ENCODE measurements at regions not wholly inside any gene's neighbourhood (a gene's known extent, or its start where the extent isn't known, plus 50 kb on each side); places are given as distances from the start of the nearest gene placed in this dataset.

- intact Hi-C loops (cut with micrococcal nuclease; ENCODE audit: unreplicated experiment): no loop called here
- H3K27ac Mint-ChIP-seq (ENCODE audit: unreplicated experiment): no peak overlapping the region
- no peaks in the 10 kb centered on the region for H3K36me3 Mint-ChIP-seq (ENCODE audit: insufficient read depth, unreplicated experiment)
- no peaks in the 10 kb centered on the region for H3K9me3 Mint-ChIP-seq (ENCODE audit: unreplicated experiment)
- CTCF ChIA-PET: no interaction called here
- Histone ChIP-seq H3K4me3 (ENCODE audit: low read depth, low read length) (no peak overlapping the region), H3K27me3 (replicated peaks; ENCODE audit: control insufficient read depth, insufficient read depth, low read length) (no peaks in the 10 kb centered on the region; the same call in 1 of the 2 replicates), H3K4me1 (no peaks in the 10 kb centered on the region), H3K9me3 (no peaks in the 10 kb centered on the region), H3K36me3 (ENCODE audit: control insufficient read depth, insufficient read depth, low read length) (no peaks in the 10 kb centered on the region)
- no peak overlapping the region for H3K4me3 Mint-ChIP-seq (ENCODE audit: unreplicated experiment)
- POLR2A ChIA-PET: no interaction called here
- no peaks in the 10 kb centered on the region for H3K4me1 Mint-ChIP-seq (ENCODE audit: low read depth, unreplicated experiment)
- no peak for TF ChIP-seq CTCF (IDR thresholded peaks at IDR 0.05; ENCODE audit: insufficient read depth in 1 of 2, low read depth in 1 of 2, low read length in 1 of 2, severe bottlenecking in 1 of 2, unreplicated experiment in 1 of 2)
- BruUV-seq (replicated peaks): no TSS peak
- no peak for DNase-seq
- peaks cover 5% of the 10 kb centered on the region for H3K27me3 Mint-ChIP-seq (ENCODE audit: insufficient read depth, unreplicated experiment)
Measured at GRCh38 chr14:97200245-97200644, 403.1 kb downstream of the VRK1 start.

GRCh38 chr14:97206916-97207315 lies 409.7 kb downstream of the VRK1 start:
- POLR2A ChIA-PET: no interaction called here
- no peak overlapping the region for H3K4me3 ChIP-seq (ENCODE audit: low read depth, low read length)
- H3K27me3 ChIP-seq (replicated peaks; ENCODE audit: control insufficient read depth, insufficient read depth, low read length): no peaks in the 10 kb centered on the region
- intact Hi-C loops (cut with micrococcal nuclease; ENCODE audit: unreplicated experiment): no loop called here
- no peaks in the 10 kb centered on the region for H3K4me1 Mint-ChIP-seq (ENCODE audit: low read depth, unreplicated experiment)
- no peak overlapping the region for H3K27ac Mint-ChIP-seq (ENCODE audit: unreplicated experiment)
- TF ChIP-seq CTCF (IDR thresholded peaks at IDR 0.05; ENCODE audit: insufficient read depth in 1 of 2, low read depth in 1 of 2, low read length in 1 of 2, severe bottlenecking in 1 of 2, unreplicated experiment in 1 of 2): no peak
- H3K36me3 Mint-ChIP-seq (ENCODE audit: insufficient read depth, unreplicated experiment): no peaks in the 10 kb centered on the region
- no peak overlapping the region for H3K4me3 Mint-ChIP-seq (ENCODE audit: unreplicated experiment)
- H3K9me3 ChIP-seq: no peaks in the 10 kb centered on the region
- no TSS peak for BruUV-seq (replicated peaks)
- CTCF ChIA-PET: no interaction called here
- no peaks in the 10 kb centered on the region for H3K9me3 Mint-ChIP-seq (ENCODE audit: unreplicated experiment)
- H3K36me3 ChIP-seq (ENCODE audit: control insufficient read depth, insufficient read depth, low read length): no peaks in the 10 kb centered on the region
- no peaks in the 10 kb centered on the region for H3K4me1 ChIP-seq
- no peak for DNase-seq
- H3K27me3 Mint-ChIP-seq (ENCODE audit: insufficient read depth, unreplicated experiment): peaks cover 16% of the 10 kb centered on the region

- Mint-ChIP-seq H3K27ac (ENCODE audit: unreplicated experiment) (no peak overlapping the region), H3K9me3 (ENCODE audit: unreplicated experiment) (no peaks in the 10 kb centered on the region), H3K27me3 (ENCODE audit: insufficient read depth, unreplicated experiment) (peaks cover 16% of the 10 kb centered on the region), H3K4me1 (ENCODE audit: low read depth, unreplicated experiment) (no peaks in the 10 kb centered on the region), H3K36me3 (ENCODE audit: insufficient read depth, unreplicated experiment) (no peaks in the 10 kb centered on the region), H3K4me3 (ENCODE audit: unreplicated experiment) (no peak overlapping the region)
- no peak for TF ChIP-seq CTCF (IDR thresholded peaks at IDR 0.05; ENCODE audit: insufficient read depth in 1 of 2, low read depth in 1 of 2, low read length in 1 of 2, severe bottlenecking in 1 of 2, unreplicated experiment in 1 of 2)
- no TSS peak for BruUV-seq (replicated peaks)
- CTCF ChIA-PET: no interaction called here
- no peak for DNase-seq
- H3K36me3 ChIP-seq (ENCODE audit: control insufficient read depth, insufficient read depth, low read length): no peaks in the 10 kb centered on the region
- H3K4me3 ChIP-seq (ENCODE audit: low read depth, low read length): no peak overlapping the region
- H3K27me3 ChIP-seq (replicated peaks; ENCODE audit: control insufficient read depth, insufficient read depth, low read length): no peaks in the 10 kb centered on the region
- H3K9me3 ChIP-seq: no peaks in the 10 kb centered on the region
- no peaks in the 10 kb centered on the region for H3K4me1 ChIP-seq
- intact Hi-C loops (cut with micrococcal nuclease; ENCODE audit: unreplicated experiment): no loop called here
- POLR2A ChIA-PET: no interaction called here
Measured at GRCh38 chr14:97210202-97210601, 413.0 kb downstream of the VRK1 start.

Data from Caco-2 (cell line).